GM12865 (cell line): ENCODE measurements at regions not wholly inside any gene's neighbourhood (a gene's known extent, or its start where the extent isn't known, plus 50 kb on each side); places are given as distances from the start of the nearest gene placed in this dataset.

ENCODE experiments used
- DNase-seq: peaks from one replicate; pipeline ENCODE4 v3.0.0; 2010; ENCODE audit warnings: low read depth
- H3K4me3 ChIP-seq: 2 replicates; pipeline ENCODE4 v1.5.1; 2011; ENCODE audit warnings: mild to moderate bottlenecking, low read depth, low read length, control low read depth
- TF ChIP-seq, protein P1 (sequence below): IDR thresholded peaks from 2 replicates; pipeline ENCODE4 v1.5.1; 2011; ENCODE audit warnings: low read length, control low read depth, low read depth, inconsistent platforms; ENCODE audit not compliant: insufficient read depth; ENCODE audit errors: missing control alignments

DNA sequence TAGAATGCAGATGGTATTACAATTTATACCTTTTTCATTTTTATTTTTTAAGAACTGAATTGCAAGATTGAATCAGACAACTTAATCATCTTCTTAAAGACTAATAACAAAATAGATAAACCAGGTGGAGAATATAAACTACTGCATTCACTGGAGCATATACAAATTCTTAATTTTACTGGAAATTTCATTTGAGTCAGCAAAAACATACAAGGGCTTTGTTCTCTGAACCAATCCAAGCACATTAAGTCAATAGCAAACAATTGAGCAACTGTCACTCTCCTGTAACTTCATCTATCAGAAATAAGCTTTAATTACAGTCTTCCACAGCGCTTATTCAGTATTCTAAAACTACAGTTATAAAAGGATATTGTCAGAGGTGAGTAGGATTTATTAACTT lies 167.4 kb upstream of the OBI1 start:
- no peak for DNase-seq
- TF ChIP-seq, protein P1, sequence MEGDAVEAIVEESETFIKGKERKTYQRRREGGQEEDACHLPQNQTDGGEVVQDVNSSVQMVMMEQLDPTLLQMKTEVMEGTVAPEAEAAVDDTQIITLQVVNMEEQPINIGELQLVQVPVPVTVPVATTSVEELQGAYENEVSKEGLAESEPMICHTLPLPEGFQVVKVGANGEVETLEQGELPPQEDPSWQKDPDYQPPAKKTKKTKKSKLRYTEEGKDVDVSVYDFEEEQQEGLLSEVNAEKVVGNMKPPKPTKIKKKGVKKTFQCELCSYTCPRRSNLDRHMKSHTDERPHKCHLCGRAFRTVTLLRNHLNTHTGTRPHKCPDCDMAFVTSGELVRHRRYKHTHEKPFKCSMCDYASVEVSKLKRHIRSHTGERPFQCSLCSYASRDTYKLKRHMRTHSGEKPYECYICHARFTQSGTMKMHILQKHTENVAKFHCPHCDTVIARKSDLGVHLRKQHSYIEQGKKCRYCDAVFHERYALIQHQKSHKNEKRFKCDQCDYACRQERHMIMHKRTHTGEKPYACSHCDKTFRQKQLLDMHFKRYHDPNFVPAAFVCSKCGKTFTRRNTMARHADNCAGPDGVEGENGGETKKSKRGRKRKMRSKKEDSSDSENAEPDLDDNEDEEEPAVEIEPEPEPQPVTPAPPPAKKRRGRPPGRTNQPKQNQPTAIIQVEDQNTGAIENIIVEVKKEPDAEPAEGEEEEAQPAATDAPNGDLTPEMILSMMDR = no peak

DNA sequence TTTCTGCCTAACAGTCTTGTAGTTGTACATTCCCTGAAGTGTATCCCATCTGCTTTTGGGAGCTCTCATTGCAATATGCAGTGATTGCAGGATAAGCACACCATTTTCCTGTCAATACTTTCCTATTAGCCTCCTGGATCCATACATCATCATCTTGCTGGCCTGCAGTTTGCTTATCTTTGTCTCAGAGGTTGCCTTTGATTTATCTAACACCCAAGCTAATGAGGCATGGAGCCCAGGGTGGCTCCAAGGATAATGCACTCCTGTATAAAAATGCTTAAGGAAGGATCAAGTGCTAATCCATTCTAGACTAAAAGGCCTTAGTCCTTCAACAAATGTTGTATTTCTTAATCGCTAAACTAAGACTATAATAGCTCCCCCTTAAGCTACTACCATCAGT lies 161.6 kb upstream of the OBI1 start:
- no peak overlapping the region for H3K4me3 ChIP-seq
- DNase-seq = no peak
- TF ChIP-seq, protein P1 = no peak

More for the DNA sequence above, 167.4 kb upstream of the OBI1 start:
- no peak overlapping the region for H3K4me3 ChIP-seq

DNA sequence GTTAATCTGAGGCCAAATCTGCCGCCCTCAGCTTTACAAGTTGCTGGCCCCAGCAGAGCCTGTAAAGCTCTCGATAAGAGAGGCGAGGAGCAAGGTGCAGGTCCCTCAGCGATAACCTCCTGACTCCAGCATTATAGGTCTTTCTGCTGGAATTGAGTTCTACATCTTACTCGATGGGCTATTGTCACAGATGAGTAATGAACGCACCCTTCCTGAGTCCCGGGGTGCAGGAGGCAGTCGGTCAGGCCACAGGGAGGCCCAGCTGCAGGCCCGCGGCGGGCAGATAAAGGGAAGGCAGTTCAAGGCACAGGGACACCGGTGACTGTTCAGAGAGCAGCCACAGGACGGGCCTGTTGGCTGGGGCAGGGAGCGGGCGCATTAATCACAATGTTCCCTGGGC lies 157.6 kb upstream of the OBI1 start:
- no peak for DNase-seq
- no peak overlapping the region for H3K4me3 ChIP-seq
- TF ChIP-seq, protein P1 = no peak

DNA sequence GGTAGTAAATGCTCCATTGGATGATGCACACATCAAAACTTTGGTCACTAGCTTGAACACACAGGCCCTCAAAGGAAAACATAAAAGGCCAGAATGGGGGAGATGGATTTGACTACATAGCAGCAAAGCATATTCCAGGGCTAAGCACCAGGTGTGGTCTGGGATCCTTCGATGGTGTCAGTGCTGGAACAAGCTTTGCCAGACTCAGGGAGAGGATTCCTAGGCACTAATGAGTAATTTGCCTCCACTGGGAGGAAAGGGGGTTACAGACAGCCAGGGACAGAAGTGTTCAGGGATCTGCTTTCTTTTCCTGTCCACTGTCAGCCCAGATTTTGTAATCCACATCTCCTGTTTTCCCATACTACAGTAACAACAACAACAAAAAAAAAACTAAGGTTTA lies 157.2 kb upstream of the OBI1 start:
- H3K4me3 ChIP-seq = no peak overlapping the region
- DNase-seq = no peak
- TF ChIP-seq, protein P1 = no peak

DNA sequence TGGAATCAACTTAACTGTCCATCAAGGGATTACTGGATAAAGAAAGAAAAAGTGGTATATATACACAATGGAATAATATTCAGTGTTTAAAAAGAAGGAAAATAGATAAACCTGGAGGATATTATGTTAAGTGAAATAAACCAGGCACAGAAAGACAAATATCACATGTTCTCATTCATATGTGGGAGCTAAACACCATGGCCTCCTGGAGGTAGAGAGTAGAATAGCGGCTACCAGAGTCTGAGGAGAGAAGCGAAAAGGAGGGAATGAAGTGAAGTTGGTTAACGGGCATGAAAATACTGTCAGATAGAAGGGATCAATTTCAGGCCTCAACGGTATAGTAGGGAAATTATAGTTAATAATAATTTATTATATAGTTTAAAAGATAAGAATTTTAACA lies 147.5 kb upstream of the OBI1 start:
- TF ChIP-seq, protein P1 = peak; percentile 31
- no peak overlapping the region for H3K4me3 ChIP-seq
- DNase-seq = peak; percentile 2

DNA sequence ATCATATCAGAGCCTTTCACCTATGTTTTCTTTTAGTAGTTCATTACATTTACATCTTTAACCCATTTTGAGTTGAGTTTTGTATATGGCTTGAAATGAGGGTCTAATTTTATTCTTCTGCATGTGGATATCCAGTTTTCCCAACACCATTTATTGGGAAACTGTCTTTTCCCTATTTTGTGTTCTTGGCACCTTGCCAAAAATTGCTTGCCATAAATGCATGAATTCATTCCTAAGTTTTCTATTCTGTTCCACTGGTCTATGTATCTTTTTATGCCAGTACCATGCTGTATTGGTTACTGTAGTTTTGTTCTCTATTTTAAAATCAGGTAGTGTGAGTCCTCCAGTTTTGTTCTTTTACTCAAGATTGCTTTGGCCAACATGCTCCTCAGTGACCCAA lies 144.0 kb upstream of the OBI1 start:
- DNase-seq = no peak
- no peak overlapping the region for H3K4me3 ChIP-seq
- TF ChIP-seq, protein P1 = no peak

DNA sequence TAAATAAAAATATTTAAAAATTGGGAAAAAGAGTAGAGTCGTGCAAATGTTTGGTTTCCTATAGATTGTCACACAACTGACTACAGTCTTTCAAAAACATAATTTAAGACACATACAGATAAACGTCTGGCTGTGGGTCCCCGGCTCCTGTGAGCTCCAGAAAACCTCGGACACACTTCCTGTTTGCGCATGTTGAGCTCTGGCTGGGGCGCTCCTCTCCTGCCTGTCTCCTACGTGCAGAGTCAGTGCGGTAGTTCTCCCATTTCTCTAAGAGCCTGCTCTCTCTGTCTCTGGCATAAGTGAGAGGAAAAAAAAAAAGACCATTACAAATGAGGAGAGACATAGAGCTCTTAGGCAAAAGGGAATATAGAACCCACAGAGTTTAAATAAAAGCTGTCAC lies 128.2 kb upstream of the OBI1 start:
- H3K4me3 ChIP-seq = no peak overlapping the region
- TF ChIP-seq, protein P1 = no peak
- DNase-seq = peak; percentile 6
